ENCODE measurements at regions not wholly inside any gene's neighbourhood (a gene's known extent, or its start where the extent isn't known, plus 50 kb on each side); places are given as distances from the start of the nearest gene placed in this dataset.
"Not testable (repeated sequence)": the region's sequence is repeated elsewhere in the genome, so short reads cannot be mapped to it uniquely, and the experiment has no call there.

GRCh38 chr14:89491711-89492381 is 74.8 kb upstream of the FOXN3 start:
- DNase-seq (ENCODE audit: low spot score): no peak

GRCh38 chr14:89490466-89490865 is 73.4 kb upstream of the FOXN3 start:
- DNase-seq (ENCODE audit: low spot score): no peak

- DNase-seq (ENCODE audit: low spot score): no peak
Measured at GRCh38 chr14:89489761-89490437, 72.9 kb upstream of the FOXN3 start.

- DNase-seq (ENCODE audit: low spot score): no peak
Measured at GRCh38 chr14:89486961-89487360, 69.9 kb upstream of the FOXN3 start.

GRCh38 chr14:89486505-89486904 is 69.5 kb upstream of the FOXN3 start:
- no peak for DNase-seq (ENCODE audit: low spot score)

GRCh38 chr14:89485264-89485663 is 68.2 kb upstream of the FOXN3 start:
- no peak for DNase-seq (ENCODE audit: low spot score)

GRCh38 chr14:89484051-89484844 is 67.2 kb upstream of the FOXN3 start:
- DNase-seq (ENCODE audit: low spot score): no peak

GRCh38 chr14:89481196-89481595 is 64.2 kb upstream of the FOXN3 start:
- DNase-seq (ENCODE audit: low spot score): no peak

GRCh38 chr14:89480278-89480677 is 63.2 kb upstream of the FOXN3 start:
- no peak for DNase-seq (ENCODE audit: low spot score)

GRCh38 chr14:89479802-89480201 is 62.8 kb upstream of the FOXN3 start:
- no peak for DNase-seq (ENCODE audit: low spot score)

- DNase-seq (ENCODE audit: low spot score): no peak
Measured at GRCh38 chr14:89477391-89477790, 60.4 kb upstream of the FOXN3 start.

GRCh38 chr14:89476354-89476896 is 59.4 kb upstream of the FOXN3 start:
- no peak for DNase-seq (ENCODE audit: low spot score)

GRCh38 chr14:89474464-89474863 is 57.4 kb upstream of the FOXN3 start:
- DNase-seq (ENCODE audit: low spot score): no peak

- no peak for DNase-seq (ENCODE audit: low spot score)
Measured at GRCh38 chr14:89473989-89474388, 57.0 kb upstream of the FOXN3 start.

GRCh38 chr14:89473569-89473968 is 56.5 kb upstream of the FOXN3 start:
- DNase-seq (ENCODE audit: low spot score): no peak

GRCh38 chr14:89470401-89470800 is 53.4 kb upstream of the FOXN3 start:
- DNase-seq (ENCODE audit: low spot score): no peak

- DNase-seq (ENCODE audit: low spot score): no peak
Measured at GRCh38 chr14:89469210-89470198, 52.5 kb upstream of the FOXN3 start.

GRCh38 chr14:89468566-89468965 is 51.5 kb upstream of the FOXN3 start:
- no peak for DNase-seq (ENCODE audit: low spot score)

GRCh38 chr14:89468030-89468429 is 51.0 kb upstream of the FOXN3 start:
- not testable (repeated sequence) for DNase-seq (ENCODE audit: low spot score)

GRCh38 chr14:89466944-89467343 is 49.9 kb upstream of the FOXN3 start:
- DNase-seq (ENCODE audit: low spot score): no peak
